Right atrium auricular region (tissue), 2 donors: ENCODE measurements at regions not wholly inside any gene's neighbourhood (a gene's known extent, or its start where the extent isn't known, plus 50 kb on each side); places are given as distances from the start of the nearest gene placed in this dataset.

Source experiments
- DNase-seq: peaks from one replicate; pipeline ENCODE4 v3.0.0-alpha.2; 2019; ENCODE audit warnings: low spot score
- H3K27ac ChIP-seq, 2 donors: fragments of 200-600 bp; sonication (generic); 1 replicate in 1 of 2; 2 replicates in 1 of 2; pipeline ENCODE4 v1.5.1; 2016 to 2019
- H3K27me3 ChIP-seq, 2 donors: fragments of 200-600 bp; sonication (generic); one replicate each; pipeline versions ENCODE4 v1.5.1 to v1.6.0; 2017 to 2019
- H3K36me3 ChIP-seq: fragments of 200-600 bp; sonication (generic); one replicate; pipeline ENCODE4 v1.5.1; 2016
- H3K4me1 ChIP-seq, 2 donors: fragments of 200-600 bp; sonication (generic); one replicate each; pipeline versions ENCODE4 v1.5.1 to v1.6.0; 2017 to 2019
- H3K4me3 ChIP-seq, 2 donors: fragments of 200-600 bp; sonication (generic); 1 replicate in 1 of 2; 2 replicates in 1 of 2; pipeline ENCODE4 v1.5.1; 2017 to 2019; ENCODE audit warnings: mild to moderate bottlenecking in 1 of 2, moderate library complexity in 1 of 2
- H3K9me3 ChIP-seq, 2 donors: fragments of 200-600 bp; sonication (generic); one replicate each; pipeline ENCODE4 v1.5.1; 2019
- CTCF ChIP-seq, 2 donors: fragments of 200-600 bp; sonication (generic); IDR thresholded peaks; one replicate each; pipeline ENCODE4 v1.5.1; 2019; ENCODE audit warnings: antibody characterized with exemption in 2 of 2

GRCh38 chr4:57605376-57605775 is 495.2 kb upstream of the IGFBP7 start:
- no peak for DNase-seq
- Histone ChIP-seq H3K27ac (no peak overlapping the region), H3K4me1 (no peaks in the 10 kb centered on the region), H3K27me3 (no peaks in the 10 kb centered on the region), H3K4me3 (no peak overlapping the region), H3K9me3 (no peaks in the 10 kb centered on the region), H3K36me3 (no peaks in the 10 kb centered on the region)
- no peak for TF ChIP-seq CTCF (IDR thresholded peaks at IDR 0.05)

- H3K27ac ChIP-seq = no peak overlapping the region
- no peak for DNase-seq
- H3K36me3 ChIP-seq = no peaks in the 10 kb centered on the region
- TF ChIP-seq CTCF (IDR thresholded peaks at IDR 0.05) = no peak
- H3K9me3 ChIP-seq = no peaks in the 10 kb centered on the region
- H3K4me1 ChIP-seq = no peaks in the 10 kb centered on the region
- no peak overlapping the region for H3K4me3 ChIP-seq
- no peaks in the 10 kb centered on the region for H3K27me3 ChIP-seq
Measured at GRCh38 chr4:57602141-57602540, 492.0 kb upstream of the IGFBP7 start.

- Histone ChIP-seq H3K27me3 (no peaks in the 10 kb centered on the region), H3K4me1 (no peaks in the 10 kb centered on the region), H3K9me3 (no peaks in the 10 kb centered on the region), H3K27ac (no peak overlapping the region), H3K4me3 (no peak overlapping the region), H3K36me3 (no peaks in the 10 kb centered on the region)
- TF ChIP-seq CTCF (IDR thresholded peaks at IDR 0.05) = no peak
- no peak for DNase-seq
Measured at GRCh38 chr4:57591073-57591472, 480.9 kb upstream of the IGFBP7 start.

- H3K27me3 ChIP-seq = no peaks in the 10 kb centered on the region
- no peaks in the 10 kb centered on the region for H3K4me1 ChIP-seq
- H3K36me3 ChIP-seq = no peaks in the 10 kb centered on the region
- DNase-seq = no peak
- no peaks in the 10 kb centered on the region for H3K9me3 ChIP-seq
- no peak overlapping the region for H3K4me3 ChIP-seq
- H3K27ac ChIP-seq = no peak overlapping the region
- no peak for TF ChIP-seq CTCF (IDR thresholded peaks at IDR 0.05)
Measured at GRCh38 chr4:57588557-57588956, 478.4 kb upstream of the IGFBP7 start.

GRCh38 chr4:57580710-57581599 is 470.8 kb upstream of the IGFBP7 start:
- no peaks in the 10 kb centered on the region for H3K9me3 ChIP-seq
- TF ChIP-seq CTCF (IDR thresholded peaks at IDR 0.05) = no peak

GRCh38 chr4:57575426-57575825 is 465.2 kb upstream of the IGFBP7 start:
- H3K36me3 ChIP-seq = no peaks in the 10 kb centered on the region
- no peaks in the 10 kb centered on the region for H3K9me3 ChIP-seq
- no peak for TF ChIP-seq CTCF (IDR thresholded peaks at IDR 0.05)
- no peak overlapping the region for H3K27ac ChIP-seq
- no peak for DNase-seq
- no peaks in the 10 kb centered on the region for H3K4me1 ChIP-seq
- no peaks in the 10 kb centered on the region for H3K27me3 ChIP-seq
- H3K4me3 ChIP-seq = no peak overlapping the region

More at GRCh38 chr4:57580710-57581599, 470.8 kb upstream of the IGFBP7 start:
- Histone ChIP-seq H3K4me3 (no peak overlapping the region), H3K27ac (no peak overlapping the region), H3K4me1 (no peaks in the 10 kb centered on the region), H3K27me3 (no peaks in the 10 kb centered on the region), H3K36me3 (no peaks in the 10 kb centered on the region)
- DNase-seq = no peak
